Glutamatergic neuron (in vitro differentiated cells): ENCODE measurements at regions not wholly inside any gene's neighbourhood (a gene's known extent, or its start where the extent isn't known, plus 50 kb on each side); places are given as distances from the start of the nearest gene placed in this dataset.

Experiments
- DNase-seq: peaks from one replicate; pipeline ENCODE4 v3.0.0; 2022
- H3K27ac Mint-ChIP-seq: one replicate; pipeline ENCODE4 v1.8.0; 2020; ENCODE audit warnings: mild to moderate bottlenecking, mixed read lengths, inconsistent platforms; ENCODE audit not compliant: unreplicated experiment
- H3K27me3 Mint-ChIP-seq: one replicate; pipeline ENCODE4 v1.8.0; 2020; ENCODE audit warnings: mild to moderate bottlenecking, moderate library complexity, mixed read lengths, inconsistent platforms; ENCODE audit not compliant: unreplicated experiment
- H3K36me3 Mint-ChIP-seq: one replicate; pipeline ENCODE4 v1.8.0; 2020; ENCODE audit warnings: mild to moderate bottlenecking, mixed read lengths, inconsistent platforms; ENCODE audit not compliant: unreplicated experiment
- H3K4me1 Mint-ChIP-seq: one replicate; pipeline ENCODE4 v1.8.0; 2020; ENCODE audit warnings: mild to moderate bottlenecking, low read depth, mixed read lengths, inconsistent platforms; ENCODE audit not compliant: unreplicated experiment
- H3K4me3 Mint-ChIP-seq: one replicate; pipeline ENCODE4 v1.8.0; 2020; ENCODE audit warnings: mild to moderate bottlenecking, mixed read lengths, inconsistent platforms; ENCODE audit not compliant: unreplicated experiment
- H3K9me3 Mint-ChIP-seq: one replicate; pipeline ENCODE4 v1.8.0; 2020; ENCODE audit warnings: mild to moderate bottlenecking, moderate library complexity, mixed read lengths, inconsistent platforms; ENCODE audit not compliant: unreplicated experiment
- CTCF ChIP-seq: fragments of 200-600 bp; sonication (generic); IDR thresholded peaks from one replicate; pipeline ENCODE4 v1.5.0; 2021; ENCODE audit not compliant: partially characterized antibody, unreplicated experiment

- Mint-ChIP-seq H3K4me3 (no peak overlapping the region), H3K9me3 (no peaks in the 10 kb centered on the region), H3K4me1 (no peaks in the 10 kb centered on the region), H3K27me3 (peaks cover 4% of the 10 kb centered on the region), H3K27ac (no peak overlapping the region), H3K36me3 (no peaks in the 10 kb centered on the region)
- TF ChIP-seq CTCF = no peak
- DNase-seq = no peak
Measured at GRCh38 chr3:157647820-157648219, 144.6 kb upstream of the VEPH1 start.

DNA sequence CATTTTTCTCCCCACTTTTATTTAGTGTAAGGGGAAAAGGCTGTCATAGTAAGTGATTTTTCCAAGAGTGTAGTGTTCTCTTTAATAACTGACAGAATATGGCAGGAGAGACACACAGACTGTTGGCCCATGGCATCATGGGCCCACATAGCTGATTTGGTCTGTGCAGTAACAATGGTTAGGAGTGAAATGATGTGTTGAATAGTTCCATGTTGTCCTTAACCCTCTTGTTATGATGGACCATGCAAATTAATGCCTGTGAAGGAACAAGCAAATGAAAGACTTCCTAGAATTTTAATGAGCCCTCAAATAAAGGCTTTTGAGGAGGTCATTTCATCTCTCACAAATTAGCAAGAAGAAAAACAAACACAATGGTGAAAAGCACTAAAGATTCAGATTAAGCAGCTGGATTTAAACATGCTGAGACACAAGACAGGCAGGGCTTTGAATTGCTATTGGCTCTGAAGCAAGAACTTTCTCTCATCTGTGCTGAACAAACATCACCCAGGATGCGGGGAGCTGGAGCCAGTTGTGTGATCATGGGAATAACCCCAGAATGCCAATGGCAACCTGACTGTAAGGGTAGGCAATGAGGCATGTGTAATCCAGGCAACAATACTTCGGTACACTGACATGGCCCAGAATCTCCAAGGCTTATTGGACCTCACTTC lies 136.7 kb upstream of the VEPH1 start:
- Mint-ChIP-seq H3K9me3 (no peaks in the 10 kb centered on the region), H3K4me1 (no peaks in the 10 kb centered on the region), H3K27me3 (peaks cover 6% of the 10 kb centered on the region), H3K36me3 (peaks cover 11% of the 10 kb centered on the region), H3K27ac (no peak overlapping the region), H3K4me3 (no peak overlapping the region)
- no peak for TF ChIP-seq CTCF
- DNase-seq = no peak

DNA sequence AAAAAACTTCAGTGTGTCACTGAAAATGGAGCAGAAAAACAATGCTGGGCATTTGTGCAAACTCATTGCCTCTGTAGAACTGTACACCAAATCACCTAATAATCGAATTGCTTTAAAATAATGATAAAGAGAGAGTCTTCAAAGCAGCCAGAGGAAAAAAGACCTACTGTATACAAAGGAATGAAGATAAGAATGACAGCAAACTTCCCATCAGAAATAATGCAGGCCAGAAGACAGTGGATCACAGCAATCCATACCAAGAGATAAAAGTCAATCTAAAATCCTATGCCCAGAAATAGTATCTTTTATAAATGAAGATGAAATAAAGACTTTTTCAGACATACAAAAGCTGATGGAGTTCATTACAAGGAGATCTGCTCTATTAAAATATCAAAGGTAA lies 134.7 kb upstream of the VEPH1 start:
- TF ChIP-seq CTCF = no peak
- H3K4me1 Mint-ChIP-seq = no peaks in the 10 kb centered on the region
- H3K4me3 Mint-ChIP-seq = no peak overlapping the region
- no peak overlapping the region for H3K27ac Mint-ChIP-seq
- no peak for DNase-seq
- no peaks in the 10 kb centered on the region for H3K9me3 Mint-ChIP-seq
- H3K36me3 Mint-ChIP-seq = peaks cover 11% of the 10 kb centered on the region
- peaks cover 4% of the 10 kb centered on the region for H3K27me3 Mint-ChIP-seq

DNA sequence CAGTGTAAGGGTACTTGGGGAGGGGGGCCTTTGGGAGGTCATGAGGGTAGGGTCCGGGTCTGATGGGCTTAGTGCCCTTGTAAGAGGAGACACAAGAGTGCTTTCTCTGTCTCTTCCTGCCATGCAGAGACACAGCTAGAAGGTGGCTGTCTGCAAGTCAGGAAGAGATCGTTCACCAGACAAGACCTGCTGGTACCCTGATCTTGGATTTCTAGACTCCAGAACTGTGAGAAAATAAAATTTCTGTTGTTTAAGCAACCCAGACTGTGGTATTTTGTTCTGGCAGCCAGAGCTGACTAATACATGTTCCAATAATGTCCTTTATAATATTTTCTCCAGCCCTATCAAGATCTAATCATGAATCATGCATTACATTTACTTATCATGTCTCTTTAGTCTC lies 130.0 kb upstream of the VEPH1 start:
- H3K4me3 Mint-ChIP-seq = no peak overlapping the region
- peaks cover 2% of the 10 kb centered on the region for H3K27me3 Mint-ChIP-seq
- no peaks in the 10 kb centered on the region for H3K9me3 Mint-ChIP-seq
- H3K36me3 Mint-ChIP-seq = peaks cover 11% of the 10 kb centered on the region
- H3K27ac Mint-ChIP-seq = no peak overlapping the region
- DNase-seq = no peak
- peaks cover 2% of the 10 kb centered on the region for H3K4me1 Mint-ChIP-seq
- no peak for TF ChIP-seq CTCF

DNA sequence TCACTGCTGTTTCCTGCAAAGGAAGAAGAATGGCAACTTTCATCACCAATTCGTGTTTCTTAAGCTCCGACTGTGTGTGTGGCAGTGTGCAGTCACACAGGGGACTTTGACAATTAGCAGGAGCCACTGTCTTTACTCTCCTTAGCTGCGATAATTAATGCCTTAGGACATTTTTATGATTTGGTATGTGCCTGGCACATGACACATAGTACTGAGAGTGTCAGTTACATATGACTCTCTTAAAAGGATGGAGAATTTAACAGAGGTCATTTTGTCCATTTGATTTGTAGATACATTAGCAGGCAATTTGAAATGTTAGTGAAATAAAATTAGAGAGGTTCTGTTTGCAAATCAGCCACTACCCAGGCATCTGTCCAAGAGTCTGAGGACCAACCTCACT lies 128.9 kb upstream of the VEPH1 start:
- Mint-ChIP-seq H3K27me3 (peaks cover 1% of the 10 kb centered on the region), H3K9me3 (no peaks in the 10 kb centered on the region), H3K36me3 (peaks cover 3% of the 10 kb centered on the region), H3K4me3 (no peak overlapping the region), H3K4me1 (peaks cover 2% of the 10 kb centered on the region), H3K27ac (no peak overlapping the region)
- no peak for DNase-seq
- no peak for TF ChIP-seq CTCF
